ENCODE measurements at regions not wholly inside any gene's neighbourhood (a gene's known extent, or its start where the extent isn't known, plus 50 kb on each side); places are given as distances from the start of the nearest gene placed in this dataset.

DNA sequence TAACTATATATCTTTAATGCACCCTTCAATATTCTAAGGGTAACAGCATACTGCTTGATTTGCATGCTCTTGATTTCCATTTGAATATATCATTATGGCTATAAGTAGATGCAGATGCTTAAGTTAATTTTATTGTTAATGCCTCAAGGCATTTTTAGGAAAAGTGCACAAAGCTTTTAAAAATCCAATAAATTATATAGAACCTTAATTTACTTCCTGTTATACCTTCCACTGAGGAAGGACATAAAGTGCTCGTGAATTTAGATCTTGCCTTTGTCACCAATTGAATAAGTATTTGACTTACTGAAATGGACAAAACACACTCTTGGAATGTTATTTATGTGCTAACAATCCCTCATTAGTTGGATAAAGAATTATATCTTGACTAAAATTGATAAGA lies 276.7 kb upstream of the CCDC54 start:
- no peak overlapping the region for H3K27ac ChIP-seq
- TF ChIP-seq ZFX (IDR thresholded peaks at IDR 0.05; ENCODE audit: borderline replicate concordance) = no peak
- TF ChIP-seq, protein P1, sequence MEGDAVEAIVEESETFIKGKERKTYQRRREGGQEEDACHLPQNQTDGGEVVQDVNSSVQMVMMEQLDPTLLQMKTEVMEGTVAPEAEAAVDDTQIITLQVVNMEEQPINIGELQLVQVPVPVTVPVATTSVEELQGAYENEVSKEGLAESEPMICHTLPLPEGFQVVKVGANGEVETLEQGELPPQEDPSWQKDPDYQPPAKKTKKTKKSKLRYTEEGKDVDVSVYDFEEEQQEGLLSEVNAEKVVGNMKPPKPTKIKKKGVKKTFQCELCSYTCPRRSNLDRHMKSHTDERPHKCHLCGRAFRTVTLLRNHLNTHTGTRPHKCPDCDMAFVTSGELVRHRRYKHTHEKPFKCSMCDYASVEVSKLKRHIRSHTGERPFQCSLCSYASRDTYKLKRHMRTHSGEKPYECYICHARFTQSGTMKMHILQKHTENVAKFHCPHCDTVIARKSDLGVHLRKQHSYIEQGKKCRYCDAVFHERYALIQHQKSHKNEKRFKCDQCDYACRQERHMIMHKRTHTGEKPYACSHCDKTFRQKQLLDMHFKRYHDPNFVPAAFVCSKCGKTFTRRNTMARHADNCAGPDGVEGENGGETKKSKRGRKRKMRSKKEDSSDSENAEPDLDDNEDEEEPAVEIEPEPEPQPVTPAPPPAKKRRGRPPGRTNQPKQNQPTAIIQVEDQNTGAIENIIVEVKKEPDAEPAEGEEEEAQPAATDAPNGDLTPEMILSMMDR (IDR thresholded peaks at IDR 0.05) = no peak

DNA sequence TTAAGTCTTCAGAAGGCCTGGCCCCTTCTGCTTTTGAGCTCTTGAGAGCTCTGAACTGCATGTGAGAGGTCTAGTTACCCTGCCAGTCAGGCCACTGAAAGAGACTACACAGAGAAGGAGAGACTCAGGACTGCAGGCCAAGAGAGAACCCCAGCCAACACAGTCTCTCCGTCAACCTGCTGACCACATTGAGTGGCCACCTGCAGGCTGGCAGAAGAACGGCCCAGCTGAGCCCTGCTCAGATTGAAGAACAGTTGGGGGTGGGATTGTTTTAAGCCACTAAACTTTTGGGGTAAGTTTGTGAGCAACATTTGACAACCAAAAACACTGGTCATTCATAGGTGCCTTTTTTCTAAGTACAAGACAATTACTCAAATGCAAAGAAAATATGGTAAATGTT lies 273.5 kb upstream of the CCDC54 start:
- no peak overlapping the region for H3K27ac ChIP-seq
- TF ChIP-seq, protein P1 (IDR thresholded peaks at IDR 0.05) = no peak
- no peak for TF ChIP-seq ZFX (IDR thresholded peaks at IDR 0.05; ENCODE audit: borderline replicate concordance)

GRCh38 chr3:107106316-107106715 lies 270.9 kb upstream of the CCDC54 start:
- no peak overlapping the region for H3K27ac ChIP-seq
- no peak for TF ChIP-seq ZFX (IDR thresholded peaks at IDR 0.05; ENCODE audit: borderline replicate concordance)
- TF ChIP-seq, protein P1 (IDR thresholded peaks at IDR 0.05) = no peak

DNA sequence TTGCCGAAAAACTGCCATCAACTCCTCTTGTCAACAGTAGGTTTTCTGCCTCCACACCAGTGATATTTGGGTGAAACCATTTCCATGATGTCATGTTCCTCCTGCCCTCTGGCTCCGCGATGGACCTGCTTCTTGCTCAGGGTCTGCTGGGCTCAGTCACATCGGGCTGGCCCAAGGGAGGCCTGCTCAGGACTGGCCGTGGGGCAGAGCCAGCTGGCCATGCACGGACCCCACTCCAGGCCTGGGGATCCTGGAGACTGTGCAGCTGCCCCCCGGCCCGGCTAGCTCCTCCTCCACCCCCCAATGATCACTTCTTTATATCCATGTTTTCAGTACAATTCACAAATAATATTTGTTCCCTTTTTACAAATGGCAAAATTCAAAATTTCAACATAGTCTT lies 270.3 kb upstream of the CCDC54 start:
- no peak for TF ChIP-seq ZFX (IDR thresholded peaks at IDR 0.05; ENCODE audit: borderline replicate concordance)
- no peak overlapping the region for H3K27ac ChIP-seq

- H3K27ac ChIP-seq = no peak overlapping the region
- TF ChIP-seq, protein P1 (IDR thresholded peaks at IDR 0.05) = no peak
- TF ChIP-seq ZFX (IDR thresholded peaks at IDR 0.05; ENCODE audit: borderline replicate concordance) = no peak
Measured at GRCh38 chr3:107110596-107111305, 266.5 kb upstream of the CCDC54 start.

DNA sequence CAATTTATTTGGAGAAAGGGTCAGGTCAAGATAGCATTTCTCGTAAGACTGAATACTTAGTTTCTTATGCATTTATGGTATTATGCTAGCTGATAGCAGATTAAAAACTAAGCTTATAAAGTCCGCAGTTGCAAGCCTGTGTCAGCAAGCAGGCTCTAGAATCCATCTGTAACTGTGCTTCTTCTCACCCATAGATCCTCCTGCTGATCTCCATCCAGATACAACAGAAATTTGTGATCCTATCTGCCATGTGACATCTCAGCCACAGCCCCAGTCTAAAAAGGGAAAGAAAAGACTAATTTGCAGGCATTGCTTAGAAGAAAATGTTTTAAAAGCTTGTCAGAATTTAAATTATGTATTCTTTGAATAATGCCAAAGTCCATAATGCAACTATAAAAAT lies 265.4 kb upstream of the CCDC54 start:
- TF ChIP-seq, protein P1 (IDR thresholded peaks at IDR 0.05) = no peak
- no peak for TF ChIP-seq ZFX (IDR thresholded peaks at IDR 0.05; ENCODE audit: borderline replicate concordance)
- H3K27ac ChIP-seq = no peak overlapping the region

DNA sequence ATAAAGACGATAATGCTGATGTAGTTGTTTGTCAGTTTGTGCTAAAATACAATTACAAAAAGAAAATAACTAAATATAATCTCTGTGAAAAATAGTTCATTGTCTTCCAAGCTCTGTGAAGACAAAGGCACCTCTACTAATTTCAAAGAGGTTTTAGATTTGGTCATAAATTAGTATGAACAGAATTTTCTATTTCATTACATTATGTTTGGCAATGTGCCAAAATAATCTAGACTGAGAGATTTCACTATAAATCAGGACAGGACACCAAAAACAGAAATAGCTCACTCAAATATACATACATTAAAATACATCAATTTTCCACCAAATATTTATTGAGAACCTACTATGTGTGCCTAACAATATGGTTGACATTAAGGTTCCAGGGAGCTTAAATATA lies 264.9 kb upstream of the CCDC54 start:
- H3K27ac ChIP-seq = no peak overlapping the region
- TF ChIP-seq, protein P1 (IDR thresholded peaks at IDR 0.05) = no peak
- no peak for TF ChIP-seq ZFX (IDR thresholded peaks at IDR 0.05; ENCODE audit: borderline replicate concordance)

- no peak overlapping the region for H3K27ac ChIP-seq
- no peak for TF ChIP-seq ZFX (IDR thresholded peaks at IDR 0.05; ENCODE audit: borderline replicate concordance)
- TF ChIP-seq, protein P1 (IDR thresholded peaks at IDR 0.05) = no peak
Measured at GRCh38 chr3:107116251-107116650, 261.0 kb upstream of the CCDC54 start.

Measured in 22Rv1 (cell line).